HCT116 (cell line): ENCODE measurements at regions not wholly inside any gene's neighbourhood (a gene's known extent, or its start where the extent isn't known, plus 50 kb on each side); places are given as distances from the start of the nearest gene placed in this dataset.

Source experiments
- ATF3 ChIP-seq: IDR thresholded peaks from 2 replicates; pipeline ENCODE4 v1.6.1; 2012
- CEBPB ChIP-seq: IDR thresholded peaks from 2 replicates; pipeline ENCODE4 v1.6.1; 2012; ENCODE audit warnings: low read depth
- CTCF ChIP-seq, 3 experiments: fragments of 200-600 bp in 1 of 3; sonication (generic) in 1 of 3; IDR thresholded peaks in 2 of 3; conservative IDR thresholded peaks in 1 of 3; 2 replicates each; pipeline ENCODE4 v1.5.1; 2012 to 2017; ENCODE audit warnings: low read depth in 2 of 3, low read length in 2 of 3, antibody characterized with exemption in 1 of 3, borderline replicate concordance in 1 of 3, control low read depth in 1 of 3, mild to moderate bottlenecking in 1 of 3, mixed read lengths in 1 of 3, mixed run types in 1 of 3, moderate library complexity in 1 of 3; ENCODE audit not compliant: insufficient read depth in 1 of 3
- EZH2 ChIP-seq: fragments of 200-600 bp; sonication (generic); IDR thresholded peaks from 2 replicates; pipeline ENCODE4 v1.6.1; 2017; ENCODE audit warnings: antibody characterized with exemption, mixed run types
- EZH2phosphoT487 ChIP-seq: fragments of 200-600 bp; IDR thresholded peaks from 2 replicates; pipeline ENCODE4 v1.6.1; 2018; ENCODE audit warnings: antibody characterized with exemption, borderline replicate concordance
- JUND ChIP-seq: IDR thresholded peaks from 2 replicates; pipeline ENCODE4 v1.6.1; 2012
- POLR2A ChIP-seq: IDR thresholded peaks from 2 replicates; pipeline ENCODE4 v1.7.0; 2011; ENCODE audit warnings: borderline replicate concordance; ENCODE audit not compliant: insufficient read depth, insufficient read length; ENCODE audit errors: extremely low read depth
- POLR2AphosphoS5 ChIP-seq: IDR thresholded peaks from 2 replicates; pipeline ENCODE4 v1.6.1; 2011; ENCODE audit warnings: mild to moderate bottlenecking, low read depth, low read length, moderate library complexity
- RAD21 ChIP-seq: IDR thresholded peaks from 2 replicates; pipeline ENCODE4 v1.6.1; 2012; ENCODE audit warnings: low read depth, mild to moderate bottlenecking
- SRF ChIP-seq: IDR thresholded peaks from 2 replicates; pipeline ENCODE4 v1.6.1; 2012; ENCODE audit warnings: low read depth
- TCF7L2 ChIP-seq: IDR thresholded peaks from 2 replicates; pipeline ENCODE4 v1.7.0; 2011; ENCODE audit warnings: borderline replicate concordance, inconsistent platforms; ENCODE audit not compliant: insufficient read depth, insufficient read length; ENCODE audit errors: extremely low read depth
- ZBTB33 ChIP-seq: IDR thresholded peaks from 2 replicates; pipeline ENCODE4 v1.6.1; 2011; ENCODE audit warnings: mild to moderate bottlenecking, low read length, moderate library complexity; ENCODE audit not compliant: insufficient replicate concordance; ENCODE audit errors: extremely low read depth

GRCh38 chr14:31930070-31930469, 147.0 kb upstream of the ARHGAP5 start:
- TF ChIP-seq RAD21 (no peak), CTCF (IDR thresholded peaks at IDR 0.05 in 2 of 3, conservative IDR thresholded peaks at IDR 0.05 in 1 of 3; ENCODE audit: borderline replicate concordance in 1 of 3, insufficient read depth in 1 of 3, low read depth in 2 of 3, low read length in 2 of 3) (no peak), POLR2AphosphoS5 (no peak), SRF (no peak), JUND (no peak), EZH2phosphoT487 (no peak), POLR2A (no peak), EZH2 (no peak), TCF7L2 (no peak), ATF3 (no peak), CEBPB (no peak), ZBTB33 (no peak)
